ENCODE measurements at regions not wholly inside any gene's neighbourhood (a gene's known extent, or its start where the extent isn't known, plus 50 kb on each side); places are given as distances from the start of the nearest gene placed in this dataset.
"Not testable (repeated sequence)": the region's sequence is repeated elsewhere in the genome, so short reads cannot be mapped to it uniquely, and the experiment has no call there.

- H3K27ac ChIP-seq: no peak overlapping the region
- no peak for TF ChIP-seq RAD21 (conservative IDR thresholded peaks at IDR 0.05 in 1 of 2, IDR thresholded peaks at IDR 0.05 in 1 of 2)
- no peak for TF ChIP-seq HES2 (IDR thresholded peaks at IDR 0.05)
- TF ChIP-seq NFE2L2 (conservative IDR thresholded peaks at IDR 0.05; ENCODE audit: low read length): no peak
- no peak for TF ChIP-seq SREBF2 (IDR thresholded peaks at IDR 0.05)
- no peak for TF ChIP-seq EP300 (IDR thresholded peaks at IDR 0.05)
- no peak for TF ChIP-seq HOXB13 (CRISPR knock-in tag; IDR thresholded peaks at IDR 0.05; ENCODE audit: low read depth)
- no peak for TF ChIP-seq CHD4 (IDR thresholded peaks at IDR 0.05; ENCODE audit: borderline replicate concordance)
- ATAC-seq: no peak
- no peaks in the 10 kb centered on the region; the same call in 2 of the 3 replicates for H3K9me3 ChIP-seq
- DNase-seq (ENCODE audit: low read depth in 1 of 2, low spot score in 1 of 2): no peak
- H3K4me1 ChIP-seq: no peaks in the 10 kb centered on the region
- CTCF ChIA-PET: no interaction called here
- H3K4me2 ChIP-seq: no peak overlapping the region
- WGBS (ENCODE audit: missing lambda C conversion rate): 0% methylated on average over 1 of the region's 1 CpG
- H3K4me3 ChIP-seq: no peak overlapping the region
- POLR2A ChIA-PET: no interaction called here
- FAIRE-seq: no peak
Observed at GRCh38 chr2:123851281-123851680, 173.8 kb upstream of the CNTNAP5 start.

GRCh38 chr2:123853161-123853560 lies 171.9 kb upstream of the CNTNAP5 start:
- Histone ChIP-seq H3K9me3 (no peaks in the 10 kb centered on the region; the same call in 2 of the 3 replicates), H3K4me3 (no peak overlapping the region), H3K27ac (no peak overlapping the region), H3K4me1 (no peaks in the 10 kb centered on the region), H3K4me2 (no peak overlapping the region)
- FAIRE-seq (no peak), ATAC-seq (no peak), DNase-seq (ENCODE audit: low read depth in 1 of 2, low spot score in 1 of 2) (no peak)
- CTCF ChIA-PET: no interaction called here
- POLR2A ChIA-PET: no interaction called here
- TF ChIP-seq HOXA7 (CRISPR knock-in tag; IDR thresholded peaks at IDR 0.05) (no peak), HOXB5 (CRISPR knock-in tag; IDR thresholded peaks at IDR 0.05) (no peak), KDM5A (IDR thresholded peaks at IDR 0.05) (no peak), RNF2 (IDR thresholded peaks at IDR 0.05; ENCODE audit: borderline replicate concordance, low read depth) (no peak), CHD2 (IDR thresholded peaks at IDR 0.05; ENCODE audit: low read length, partially characterized antibody) (no peak), NR3C1 (IDR thresholded peaks at IDR 0.05) (no peak), HOXB13 (CRISPR knock-in tag; IDR thresholded peaks at IDR 0.05; ENCODE audit: low read depth) (no peak), FOXS1 (CRISPR knock-in tag; IDR thresholded peaks at IDR 0.05) (no peak)
- 0% methylated on average over 1 of the region's 1 CpG for WGBS (ENCODE audit: missing lambda C conversion rate)

- ATAC-seq; FAIRE-seq; H3K4me3 ChIP-seq; DNase-seq (ENCODE audit: low read depth in 1 of 2, low spot score in 1 of 2); H3K9me3 ChIP-seq; H3K4me1 ChIP-seq; POLR2A ChIA-PET; H3K4me2 ChIP-seq; H3K27ac ChIP-seq; CTCF ChIA-PET: not testable (repeated sequence)
Observed at GRCh38 chr2:123859031-123859430, 166.1 kb upstream of the CNTNAP5 start.

GRCh38 chr2:123864416-123864815 lies 160.7 kb upstream of the CNTNAP5 start:
- CTCF ChIA-PET: no interaction called here
- H3K27ac ChIP-seq: no peak overlapping the region
- no peak for DNase-seq (ENCODE audit: low read depth in 1 of 2, low spot score in 1 of 2)
- no peaks in the 10 kb centered on the region for H3K9me3 ChIP-seq
- TF ChIP-seq ZFP36 (IDR thresholded peaks at IDR 0.05; ENCODE audit: borderline replicate concordance, partially characterized antibody) (no peak), FOXS1 (CRISPR knock-in tag; IDR thresholded peaks at IDR 0.05) (no peak), GATA3 (IDR thresholded peaks at IDR 0.05; ENCODE audit: borderline replicate concordance) (no peak), FOSL2 (IDR thresholded peaks at IDR 0.05) (no peak), FOSL2 (CRISPR knock-in tag; IDR thresholded peaks at IDR 0.05) (no peak), FOSB (CRISPR knock-in tag; IDR thresholded peaks at IDR 0.05) (no peak), REST (IDR thresholded peaks at IDR 0.05) (no peak), HOXB5 (CRISPR knock-in tag; IDR thresholded peaks at IDR 0.05) (no peak), PBX3 (IDR thresholded peaks at IDR 0.05) (no peak), CTCF (IDR thresholded peaks at IDR 0.05) (no peak), EHF (CRISPR knock-in tag; IDR thresholded peaks at IDR 0.05) (no peak), RNF2 (IDR thresholded peaks at IDR 0.05; ENCODE audit: borderline replicate concordance, low read depth) (no peak), CBX2 (IDR thresholded peaks at IDR 0.05; ENCODE audit: borderline replicate concordance, low read depth) (no peak)
- POLR2A ChIA-PET: no interaction called here
- H3K4me1 ChIP-seq: no peaks in the 10 kb centered on the region
- FAIRE-seq: no peak
- no peak overlapping the region for H3K4me3 ChIP-seq
- 4% methylated on average over 1 of the region's 1 CpG for WGBS (ENCODE audit: missing lambda C conversion rate)
- no peak for ATAC-seq
- H3K4me2 ChIP-seq: no peak overlapping the region
